ENCODE measurements at regions not wholly inside any gene's neighbourhood (a gene's known extent, or its start where the extent isn't known, plus 50 kb on each side); places are given as distances from the start of the nearest gene placed in this dataset.

- TF ChIP-seq REST (IDR thresholded peaks at IDR 0.05) (no peak), RXRA (IDR thresholded peaks at IDR 0.05) (no peak), HNF4A (conservative IDR thresholded peaks at IDR 0.05) (no peak)
Measured at GRCh38 chr14:21991130-21991529, 317.5 kb upstream of the OR4E1 start (continued).

- no peak for DNase-seq (ENCODE audit: low spot score)
- Histone ChIP-seq H3K9ac (ENCODE audit: low read depth in 1 of 2, low read length in 2 of 2) (no peak overlapping the region), H3K27ac (ENCODE audit: low read depth in 1 of 2, low read length in 2 of 2) (no peak overlapping the region), H3K27me3 (ENCODE audit: control insufficient read depth in 4 of 4, insufficient read depth in 4 of 4, low read length in 3 of 4) (peaks cover 0 to 2% (median under 1%) of the 10 kb centered on the region in 4 donors), H3K9me3 (ENCODE audit: control insufficient read depth in 4 of 4, low read length in 3 of 4) (no peaks in the 10 kb centered on the region), H3K36me3 (ENCODE audit: control insufficient read depth in 4 of 4, insufficient read depth in 3 of 4, low read depth in 1 of 4, low read length in 3 of 4) (no peaks in the 10 kb centered on the region), H3K4me3 (ENCODE audit: low read depth in 1 of 3, low read length in 3 of 3) (no peak overlapping the region), H3K4me1 (ENCODE audit: control insufficient read depth in 4 of 4, insufficient read depth in 4 of 4, low read length in 3 of 4) (no peaks in the 10 kb centered on the region)
- TF ChIP-seq RAD21 (IDR thresholded peaks at IDR 0.05) (no peak), REST (IDR thresholded peaks at IDR 0.05) (no peak), CTCF (IDR thresholded peaks at IDR 0.05; ENCODE audit: low read depth, low read length, missing input control) (peak; percentile 36), HNF4A (conservative IDR thresholded peaks at IDR 0.05) (no peak)
- WGBS = 32% methylated on average over 2 of the region's 2 CpGs
Measured at GRCh38 chr14:21990116-21990515, 316.5 kb upstream of the OR4E1 start.

GRCh38 chr14:21989090-21989489 is 315.5 kb upstream of the OR4E1 start:
- no peak for DNase-seq (ENCODE audit: low spot score)
- TF ChIP-seq YY1 (IDR thresholded peaks at IDR 0.05) (no peak), MAX (IDR thresholded peaks at IDR 0.05) (no peak), EGR1 (IDR thresholded peaks at IDR 0.05; ENCODE audit: low read depth in 2 of 2) (no peak), FOXA1 (IDR thresholded peaks at IDR 0.05) (no peak), NR2F2 (IDR thresholded peaks at IDR 0.05) (no peak), GABPA (IDR thresholded peaks at IDR 0.05 in 1 of 2, conservative IDR thresholded peaks at IDR 0.05 in 1 of 2) (no peak), REST (IDR thresholded peaks at IDR 0.05) (no peak), TAF1 (conservative IDR thresholded peaks at IDR 0.05) (no peak), HNF4G (IDR thresholded peaks at IDR 0.05) (no peak), ZBTB33 (IDR thresholded peaks at IDR 0.05) (no peak), RAD21 (IDR thresholded peaks at IDR 0.05) (no peak)

More at GRCh38 chr14:21989090-21989489, 315.5 kb upstream of the OR4E1 start:
- H3K36me3 ChIP-seq (ENCODE audit: control insufficient read depth in 4 of 4, insufficient read depth in 3 of 4, low read depth in 1 of 4, low read length in 3 of 4) = no peaks in the 10 kb centered on the region
- no peak overlapping the region for H3K27ac ChIP-seq (ENCODE audit: low read depth in 1 of 2, low read length in 2 of 2)
- 75% methylated on average over 7 of the region's 7 CpGs for WGBS
- H3K9me3 ChIP-seq (ENCODE audit: control insufficient read depth in 4 of 4, low read length in 3 of 4) = no peaks in the 10 kb centered on the region
- H3K9ac ChIP-seq (ENCODE audit: low read depth in 1 of 2, low read length in 2 of 2) = no peak overlapping the region
- no peaks in the 10 kb centered on the region for H3K4me1 ChIP-seq (ENCODE audit: control insufficient read depth in 4 of 4, insufficient read depth in 4 of 4, low read length in 3 of 4)
- H3K4me3 ChIP-seq (ENCODE audit: low read depth in 1 of 3, low read length in 3 of 3) = no peak overlapping the region
- H3K27me3 ChIP-seq (ENCODE audit: control insufficient read depth in 4 of 4, insufficient read depth in 4 of 4, low read length in 3 of 4) = peaks cover 0 to 2% (median under 1%) of the 10 kb centered on the region in 4 donors

Data from liver (tissue), 8 donors.